Astrocyte of the spinal cord (primary cell): ENCODE measurements at regions not wholly inside any gene's neighbourhood (a gene's known extent, or its start where the extent isn't known, plus 50 kb on each side); places are given as distances from the start of the nearest gene placed in this dataset.

ENCODE experiments used
- DNase-seq: peaks from one replicate; pipeline ENCODE4 v3.0.0; 2011; ENCODE audit warnings: low read depth, low spot score
- H3K4me3 ChIP-seq: 2 replicates; pipeline ENCODE4 v1.5.1; 2011; ENCODE audit warnings: low read depth, mild to moderate bottlenecking, low read length, moderate library complexity
- in situ Hi-C: cut with HindIII; loops from 2 replicates; pipeline ENCODE4 v1.10.0; 2017; ENCODE audit warnings: low sequenced_read_pairs
- TF ChIP-seq, protein P1 (sequence below): IDR thresholded peaks from 2 replicates; pipeline ENCODE4 v1.5.1; 2012; ENCODE audit warnings: low read depth, mild to moderate bottlenecking, low read length, inconsistent platforms

DNA sequence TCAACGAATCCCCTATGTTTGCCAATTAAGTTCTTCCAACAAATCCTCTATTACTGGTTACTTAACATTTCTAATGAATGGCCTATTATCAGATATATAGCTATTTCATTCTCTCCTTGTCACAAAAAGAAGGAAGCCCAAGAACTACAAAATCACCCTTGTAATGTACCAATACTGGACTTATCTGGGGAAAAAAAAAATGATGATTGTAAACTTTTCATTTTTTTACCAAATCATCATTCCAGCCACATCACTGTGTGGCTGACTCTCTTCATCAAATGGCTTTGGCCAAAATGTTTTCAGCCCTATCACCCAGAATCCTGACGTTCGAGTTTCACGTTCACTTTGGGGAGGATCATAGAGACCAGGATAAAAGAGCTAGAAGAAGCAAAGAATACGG lies 216.7 kb downstream of the ACTL7B start:
- DNase-seq, result no peak
- TF ChIP-seq, protein P1, sequence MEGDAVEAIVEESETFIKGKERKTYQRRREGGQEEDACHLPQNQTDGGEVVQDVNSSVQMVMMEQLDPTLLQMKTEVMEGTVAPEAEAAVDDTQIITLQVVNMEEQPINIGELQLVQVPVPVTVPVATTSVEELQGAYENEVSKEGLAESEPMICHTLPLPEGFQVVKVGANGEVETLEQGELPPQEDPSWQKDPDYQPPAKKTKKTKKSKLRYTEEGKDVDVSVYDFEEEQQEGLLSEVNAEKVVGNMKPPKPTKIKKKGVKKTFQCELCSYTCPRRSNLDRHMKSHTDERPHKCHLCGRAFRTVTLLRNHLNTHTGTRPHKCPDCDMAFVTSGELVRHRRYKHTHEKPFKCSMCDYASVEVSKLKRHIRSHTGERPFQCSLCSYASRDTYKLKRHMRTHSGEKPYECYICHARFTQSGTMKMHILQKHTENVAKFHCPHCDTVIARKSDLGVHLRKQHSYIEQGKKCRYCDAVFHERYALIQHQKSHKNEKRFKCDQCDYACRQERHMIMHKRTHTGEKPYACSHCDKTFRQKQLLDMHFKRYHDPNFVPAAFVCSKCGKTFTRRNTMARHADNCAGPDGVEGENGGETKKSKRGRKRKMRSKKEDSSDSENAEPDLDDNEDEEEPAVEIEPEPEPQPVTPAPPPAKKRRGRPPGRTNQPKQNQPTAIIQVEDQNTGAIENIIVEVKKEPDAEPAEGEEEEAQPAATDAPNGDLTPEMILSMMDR, result no peak
- no peak overlapping the region for H3K4me3 ChIP-seq
- in situ Hi-C loops, result no loop called here

DNA sequence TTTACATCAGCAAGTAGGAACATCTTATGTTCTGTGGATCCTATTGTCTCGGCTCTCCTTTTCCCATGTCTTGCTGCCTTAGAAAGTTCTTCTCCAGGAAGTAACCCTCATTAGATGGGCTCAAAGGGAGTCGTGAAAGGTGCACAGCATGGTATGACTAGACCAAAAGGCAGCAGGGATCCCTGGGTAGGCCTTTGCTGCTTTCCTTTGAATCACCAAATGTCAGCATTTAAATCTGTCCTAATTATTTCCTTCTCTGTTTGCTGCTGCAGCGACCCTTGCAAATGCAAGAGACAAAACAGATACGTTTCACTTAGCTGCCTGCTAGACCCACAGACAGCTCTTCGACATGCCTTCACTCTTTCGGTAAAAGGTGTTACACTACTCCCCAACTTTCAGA lies 218.4 kb downstream of the ACTL7B start:
- DNase-seq, result no peak
- TF ChIP-seq, protein P1, result no peak
- in situ Hi-C loops, result no loop called here
- H3K4me3 ChIP-seq, result no peak overlapping the region

DNA sequence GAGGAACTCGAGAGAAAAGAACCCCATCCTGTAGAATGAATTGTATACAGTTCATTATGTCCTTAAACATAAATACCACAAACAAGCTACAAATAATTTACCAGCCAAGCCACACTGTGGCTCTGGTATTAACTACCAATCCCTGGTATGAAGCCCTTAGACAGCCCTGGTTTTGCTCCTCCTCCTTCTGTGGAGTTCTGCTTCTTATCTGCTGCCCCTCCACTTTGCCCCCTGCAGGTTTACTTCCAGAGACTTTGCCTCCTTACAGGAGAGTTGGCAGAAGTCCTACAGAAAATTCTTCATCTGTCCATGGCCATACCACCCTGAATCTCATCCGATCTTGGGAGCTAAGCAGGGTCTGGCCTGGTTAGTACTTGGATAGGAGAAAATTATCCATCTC lies 219.8 kb downstream of the ACTL7B start:
- DNase-seq, result no peak
- H3K4me3 ChIP-seq, result no peak overlapping the region
- TF ChIP-seq, protein P1, result no peak
- in situ Hi-C loops, result no loop called here

DNA sequence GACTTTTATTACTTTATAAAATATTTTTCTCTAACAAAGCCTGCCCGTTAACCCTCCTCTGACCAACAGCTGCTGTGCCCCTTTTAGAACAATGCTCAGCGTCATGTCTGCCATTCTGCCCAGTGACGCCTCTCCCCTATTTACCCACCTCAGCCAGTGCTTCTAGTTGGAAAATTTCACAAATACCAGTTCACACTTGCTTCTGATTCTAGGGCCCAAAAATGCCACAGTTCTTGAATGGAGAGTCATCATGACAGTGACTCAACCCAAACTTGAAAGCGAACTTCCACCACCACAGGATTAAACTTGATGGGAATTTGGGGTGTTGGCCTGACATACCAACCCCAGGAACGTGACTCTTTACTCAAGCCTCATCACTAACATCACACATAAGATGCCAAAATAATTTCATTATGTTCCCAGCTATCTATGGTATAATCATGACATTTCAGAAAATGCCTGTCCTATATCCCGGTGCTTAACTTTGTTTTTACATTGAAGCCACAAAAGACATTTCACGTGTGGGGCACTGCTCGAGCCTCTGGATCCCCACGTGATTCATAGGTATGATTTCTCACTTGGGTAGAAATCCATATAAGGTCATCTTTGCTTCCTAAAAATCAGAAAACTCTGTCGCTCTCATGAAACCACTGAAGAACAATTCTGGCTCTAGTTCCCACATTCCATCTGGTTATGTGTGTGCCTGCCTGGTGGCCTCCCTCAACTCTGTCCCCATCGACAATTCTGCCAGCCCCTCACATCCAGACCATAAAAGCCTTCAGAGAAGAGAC lies 220.9 kb downstream of the ACTL7B start:
- TF ChIP-seq, protein P1, result no peak
- in situ Hi-C loops, result no loop called here
- no peak overlapping the region for H3K4me3 ChIP-seq
- no peak for DNase-seq

DNA sequence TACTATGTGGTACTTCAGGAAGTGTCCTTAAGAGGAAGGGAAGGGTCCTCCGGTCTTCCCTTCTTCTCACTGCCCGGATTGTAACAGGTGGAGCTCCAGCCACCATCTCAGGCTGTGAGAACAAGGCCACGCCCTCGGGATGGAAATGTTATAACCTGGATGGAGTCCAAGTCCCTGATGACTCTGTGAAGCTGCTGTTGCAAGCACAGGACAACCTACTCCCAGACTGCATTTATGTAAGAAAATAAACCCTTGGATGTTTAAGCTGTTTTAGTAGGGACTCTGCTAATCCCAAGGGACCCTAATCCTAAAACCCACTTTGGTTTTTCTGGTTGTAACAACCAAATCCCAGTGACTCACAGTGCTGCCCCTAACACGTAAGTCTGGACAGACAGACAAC lies 221.6 kb downstream of the ACTL7B start:
- in situ Hi-C loops, result no loop called here
- TF ChIP-seq, protein P1, result no peak
- DNase-seq, result no peak
- no peak overlapping the region for H3K4me3 ChIP-seq

DNA sequence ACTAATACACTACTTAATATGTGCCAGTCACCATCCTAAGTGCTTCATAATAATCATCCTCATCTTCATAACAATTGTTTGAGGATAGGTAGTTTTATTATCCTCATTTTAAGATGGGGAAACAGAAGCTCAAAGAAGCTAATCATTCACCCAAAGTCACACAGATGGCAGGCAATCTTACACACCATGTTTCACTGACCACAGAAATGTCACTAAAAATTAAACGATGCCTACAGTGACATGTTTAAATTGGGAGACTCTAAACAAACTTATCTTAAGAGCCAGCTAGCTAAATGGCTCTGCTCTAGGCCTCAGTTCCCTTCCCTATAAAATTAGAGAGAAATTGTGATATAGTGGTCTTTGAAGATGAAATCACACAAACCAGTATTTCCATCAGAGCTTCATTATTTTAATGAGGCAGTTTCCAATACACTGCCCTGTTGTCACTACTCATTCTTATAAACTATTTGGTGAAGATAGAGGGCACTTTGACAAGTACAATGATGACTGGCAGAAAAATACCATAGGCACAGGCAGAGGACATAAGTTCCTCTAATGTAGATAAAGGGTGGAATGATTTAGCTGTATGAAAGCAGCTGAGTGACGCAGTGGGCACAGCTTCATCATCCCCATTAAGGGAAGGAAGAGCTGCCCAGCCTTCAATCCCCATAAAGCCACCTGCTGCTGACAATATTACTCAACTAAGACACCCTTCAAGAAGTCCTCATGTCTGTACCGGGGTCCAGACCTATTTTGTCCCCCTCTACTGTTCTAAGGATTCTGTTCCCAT lies 224.1 kb downstream of the ACTL7B start:
- in situ Hi-C loops, result no loop called here
- no peak overlapping the region for H3K4me3 ChIP-seq

More for the DNA sequence above, 224.1 kb downstream of the ACTL7B start:
- TF ChIP-seq, protein P1, result no peak
- DNase-seq, result no peak
